ENCODE measurements at regions not wholly inside any gene's neighbourhood (a gene's known extent, or its start where the extent isn't known, plus 50 kb on each side); places are given as distances from the start of the nearest gene placed in this dataset.
"Not testable (repeated sequence)": the region's sequence is repeated elsewhere in the genome, so short reads cannot be mapped to it uniquely, and the experiment has no call there.

- DNase-seq, result no peak
Measured at GRCh38 chr3:14057701-14058100, 67.0 kb downstream of the CHCHD4 start.

GRCh38 chr3:14047841-14048240 lies 76.8 kb downstream of the CHCHD4 start:
- DNase-seq, result no peak

GRCh38 chr3:14047027-14047426 lies 77.6 kb downstream of the CHCHD4 start:
- DNase-seq, result no peak

GRCh38 chr3:14042680-14043079 lies 82.0 kb downstream of the CHCHD4 start:
- peak; percentile 4 for DNase-seq

GRCh38 chr3:14039149-14039548 lies 85.5 kb downstream of the CHCHD4 start:
- DNase-seq, result no peak

- no peak for DNase-seq
Measured at GRCh38 chr3:14037211-14037610, 87.5 kb downstream of the CHCHD4 start.

GRCh38 chr3:14033023-14033422 lies 91.6 kb downstream of the CHCHD4 start:
- no peak for DNase-seq

- DNase-seq, result no peak
Measured at GRCh38 chr3:14031271-14031670, 93.4 kb downstream of the CHCHD4 start.

GRCh38 chr3:14029390-14029995 lies 95.2 kb downstream of the CHCHD4 start:
- not testable (repeated sequence) for DNase-seq

GRCh38 chr3:14028122-14028521 lies 96.5 kb downstream of the CHCHD4 start:
- not testable (repeated sequence) for DNase-seq

GRCh38 chr3:14019459-14019858 lies 105.2 kb downstream of the CHCHD4 start:
- no peak for DNase-seq

- no peak for DNase-seq
Measured at GRCh38 chr3:14016900-14017475, 107.7 kb downstream of the CHCHD4 start.

- no peak for DNase-seq
Measured at GRCh38 chr3:14007006-14007405, 117.7 kb downstream of the CHCHD4 start.

GRCh38 chr3:14001136-14001535 lies 121.3 kb upstream of the WNT7A start:
- DNase-seq, result peak; percentile 37

- DNase-seq, result no peak
Measured at GRCh38 chr3:14000556-14000955, 120.7 kb upstream of the WNT7A start.

GRCh38 chr3:13998831-13999230 lies 119.0 kb upstream of the WNT7A start:
- no peak for DNase-seq

- DNase-seq, result not testable (repeated sequence)
Measured at GRCh38 chr3:13995216-13995615, 115.3 kb upstream of the WNT7A start.

GRCh38 chr3:13988925-13989324 lies 109.1 kb upstream of the WNT7A start:
- not testable (repeated sequence) for DNase-seq

GRCh38 chr3:13976469-13976868 lies 96.6 kb upstream of the WNT7A start:
- no peak for DNase-seq

- DNase-seq, result no peak
Measured at GRCh38 chr3:13975686-13976085, 95.8 kb upstream of the WNT7A start.

GRCh38 chr3:13972679-13973379 lies 93.0 kb upstream of the WNT7A start:
- DNase-seq, result no peak

GRCh38 chr3:13966302-13966701 lies 86.4 kb upstream of the WNT7A start:
- DNase-seq, result no peak

- DNase-seq, result no peak
Measured at GRCh38 chr3:13963137-13963886, 83.4 kb upstream of the WNT7A start.
